Ovary (tissue), 7 donors: ENCODE measurements at regions not wholly inside any gene's neighbourhood (a gene's known extent, or its start where the extent isn't known, plus 50 kb on each side); places are given as distances from the start of the nearest gene placed in this dataset.

ENCODE experiments used
- DNase-seq, 5 donors: peaks; one replicate each; pipeline ENCODE4 v3.0.0-alpha.2; 2019 to 2020
- H3K27ac ChIP-seq, 2 donors: fragments of 200-600 bp; one replicate each; pipeline versions ENCODE4 v1.5.1 to v1.8.0; 2019 to 2022
- H3K27me3 ChIP-seq: fragments of 200-600 bp; one replicate; pipeline ENCODE4 v1.8.0; 2022
- H3K36me3 ChIP-seq: fragments of 200-600 bp; sonication (generic); one replicate; pipeline ENCODE4 v1.5.1; 2019
- H3K4me1 ChIP-seq: one replicate; pipeline ENCODE4 v1.8.1; 2013; ENCODE audit warnings: mild to moderate bottlenecking, moderate library complexity; ENCODE audit not compliant: insufficient read depth
- H3K4me3 ChIP-seq: fragments of 200-600 bp; sonication (generic); one replicate; pipeline ENCODE4 v1.5.1; 2017
- H3K9me3 ChIP-seq, 2 donors: fragments of 200-600 bp in 1 of 2; sonication (generic) in 1 of 2; one replicate each; pipeline versions ENCODE4 v1.5.1 to v1.8.1; 2013 to 2019; ENCODE audit warnings: mild to moderate bottlenecking in 1 of 2, moderate library complexity in 1 of 2
- CTCF ChIP-seq, 3 donors: fragments of 450-650 bp in 2 of 3; fragments of 200-600 bp in 1 of 3; IDR thresholded peaks; one replicate each; pipeline versions ENCODE4 v1.5.1 to v1.8.0; 2016 to 2022; ENCODE audit warnings: antibody characterized with exemption in 3 of 3, mild to moderate bottlenecking in 1 of 3
- EP300 ChIP-seq: sonication (generic); formaldehyde crosslinking; IDR thresholded peaks from one replicate; pipeline ENCODE4 v1.6.1; 2017; ENCODE audit warnings: antibody characterized with exemption
- POLR2A ChIP-seq: fragments of 450-650 bp; IDR thresholded peaks from one replicate; pipeline ENCODE4 v1.6.1; 2017; ENCODE audit warnings: antibody characterized with exemption, mild to moderate bottlenecking, moderate library complexity
- WGBS, 3 donors: extraction: QIAGEN DNeasy Blood & Tissue Kit in 1 of 3; methylation state at CpG; one replicate each; pipeline versions ENCODE4 v1.1.5 to v1.1.7; 2013 to 2017; 5-methylcytosine and 5-hydroxymethylcytosine counted together
- intact Hi-C, 4 donors: fragments of 100-400 bp; cut with DNase I; formaldehyde crosslinking; loops; one replicate each; pipeline versions ENCODE4 v1.11.0 to v1.15.1; 2022 to 2023
- donor health status: DM: no; HTN: no; CAD: no; lungs with moderate emphysema.
- donor health status: DM: no; HTN: no; CAD: no.
- donor health status: Bipolar disorder and iron deficiency.
- donor health status: DM: no; HTN: no; CAD: no.
- donor health status: DM: yes; HTN: yes; CAD: no.

- H3K27ac ChIP-seq: no peak overlapping the region
- no peaks in the 10 kb centered on the region for H3K9me3 ChIP-seq
- no peaks in the 10 kb centered on the region for H3K36me3 ChIP-seq
- TF ChIP-seq EP300 (no peak), POLR2A (no peak), CTCF (IDR thresholded peaks at IDR 0.05) (no peak)
- no peaks in the 10 kb centered on the region for H3K27me3 ChIP-seq
- H3K4me1 ChIP-seq: no peaks in the 10 kb centered on the region
- no peak overlapping the region for H3K4me3 ChIP-seq
- no peak for DNase-seq
- intact Hi-C loops: no loop called here
- 81 to 88% (median 83%) methylated on average over 5 of the region's 5 CpGs for WGBS, 3 donors
Measured at GRCh38 chr6:98640366-98640765, 194.0 kb upstream of the POU3F2 start.

GRCh38 chr6:98641949-98642719, 192.2 kb upstream of the POU3F2 start:
- no peaks in the 10 kb centered on the region for H3K36me3 ChIP-seq
- TF ChIP-seq EP300 (no peak), POLR2A (no peak), CTCF (IDR thresholded peaks at IDR 0.05) (no peak)
- no peaks in the 10 kb centered on the region for H3K4me1 ChIP-seq
- no peak overlapping the region for H3K4me3 ChIP-seq
- H3K27ac ChIP-seq: no peak overlapping the region
- intact Hi-C loops: no loop called here
- 47 to 58% (median 51%) methylated on average over 5 of the region's 5 CpGs for WGBS, 3 donors
- DNase-seq: no peak
- H3K27me3 ChIP-seq: no peaks in the 10 kb centered on the region
- H3K9me3 ChIP-seq: no peaks in the 10 kb centered on the region

- Histone ChIP-seq H3K4me3 (no peak overlapping the region), H3K36me3 (no peaks in the 10 kb centered on the region), H3K27ac (no peak overlapping the region), H3K27me3 (no peaks in the 10 kb centered on the region), H3K4me1 (no peaks in the 10 kb centered on the region), H3K9me3 (no peaks in the 10 kb centered on the region)
- TF ChIP-seq CTCF (IDR thresholded peaks at IDR 0.05) (no peak), EP300 (no peak), POLR2A (no peak)
- intact Hi-C loops: no loop called here
- DNase-seq: no peak
- 64 to 69% (median 67%) methylated on average over 5 of the region's 5 CpGs for WGBS, 3 donors
Measured at GRCh38 chr6:98644063-98644462, 190.3 kb upstream of the POU3F2 start.

DNA sequence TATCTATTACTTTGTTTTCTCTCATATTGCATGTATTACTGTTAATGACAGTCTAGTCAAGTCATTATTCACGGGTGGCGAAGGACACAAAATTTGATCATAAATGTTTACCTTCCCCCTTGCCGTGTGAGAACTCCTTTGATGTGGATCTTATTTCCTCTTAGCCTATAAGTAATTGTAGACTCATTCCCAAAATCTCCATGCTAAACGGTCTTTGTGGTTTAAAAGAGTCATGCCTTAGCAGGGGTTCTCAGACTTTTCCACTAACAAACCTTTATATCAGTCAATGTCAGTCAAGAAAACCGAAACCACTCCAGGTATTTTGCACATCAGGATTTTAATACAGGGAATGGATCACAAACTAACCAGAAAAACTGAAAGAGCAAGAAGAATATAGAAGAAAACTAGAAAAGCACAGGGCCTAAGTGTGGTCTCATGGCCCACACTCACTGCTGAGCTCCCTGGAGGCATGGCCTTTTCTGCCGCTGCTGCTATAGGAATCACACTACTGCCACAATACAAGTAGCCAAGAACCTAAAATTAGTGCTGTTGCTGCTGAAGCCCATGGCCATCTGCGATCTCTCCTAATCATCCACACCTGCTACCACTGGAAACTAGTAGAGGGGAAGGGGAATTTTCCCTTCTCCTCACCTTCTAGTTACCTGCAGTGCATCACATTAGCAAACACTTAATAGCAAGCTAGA, 186.0 kb upstream of the POU3F2 start:
- WGBS, 3 donors: 68 to 76% (median 74%) methylated on average over 7 of the region's 7 CpGs
- H3K4me3 ChIP-seq: no peak overlapping the region
- no peaks in the 10 kb centered on the region for H3K27me3 ChIP-seq
- no peak overlapping the region for H3K27ac ChIP-seq
- intact Hi-C loops: no loop called here
- no peaks in the 10 kb centered on the region for H3K9me3 ChIP-seq
- DNase-seq: no peak
- TF ChIP-seq CTCF (IDR thresholded peaks at IDR 0.05) (no peak), EP300 (no peak), POLR2A (no peak)
- no peaks in the 10 kb centered on the region for H3K4me1 ChIP-seq
- no peaks in the 10 kb centered on the region for H3K36me3 ChIP-seq
